Endodermal cell (in vitro differentiated cells): ENCODE measurements at regions not wholly inside any gene's neighbourhood (a gene's known extent, or its start where the extent isn't known, plus 50 kb on each side); places are given as distances from the start of the nearest gene placed in this dataset.

Experiments
- DNase-seq: peaks from one replicate; pipeline ENCODE4 v3.0.0-alpha.2; 2017
- H3K27ac ChIP-seq: 2 replicates; pipeline ENCODE4 v1.5.1; 2013; ENCODE audit warnings: mild to moderate bottlenecking, low read depth, low read length, moderate library complexity
- H3K27me3 ChIP-seq: 2 replicates; pipeline ENCODE4 v1.6.1; 2013; ENCODE audit warnings: mild to moderate bottlenecking, low read length, moderate library complexity; ENCODE audit not compliant: insufficient read depth, control insufficient read depth, poor library complexity, severe bottlenecking
- H3K36me3 ChIP-seq: 2 replicates; pipeline ENCODE4 v1.7.0; 2013; ENCODE audit warnings: mild to moderate bottlenecking, low read length, moderate library complexity; ENCODE audit not compliant: control insufficient read depth, insufficient read depth
- H3K4me1 ChIP-seq: one replicate; pipeline ENCODE4 v1.7.0; 2013; ENCODE audit warnings: low read length; ENCODE audit not compliant: control insufficient read depth, insufficient read depth
- H3K4me3 ChIP-seq: 2 replicates; pipeline ENCODE4 v1.5.1; 2013; ENCODE audit warnings: mild to moderate bottlenecking, low read length, moderate library complexity
- H3K9ac ChIP-seq: 2 replicates; pipeline ENCODE4 v1.6.1; 2013; ENCODE audit warnings: mild to moderate bottlenecking, low read length, moderate library complexity; ENCODE audit not compliant: poor library complexity, severe bottlenecking; ENCODE audit errors: extremely low read depth
- H3K9me3 ChIP-seq: 2 replicates; pipeline ENCODE4 v1.6.1; 2013; ENCODE audit warnings: mild to moderate bottlenecking, low read length, moderate library complexity; ENCODE audit not compliant: control insufficient read depth
- H3K27ac Mint-ChIP-seq: 2 replicates; pipeline ENCODE4 v1.8.0; 2020; ENCODE audit warnings: mixed read lengths
- H3K27me3 Mint-ChIP-seq: 2 replicates; pipeline ENCODE4 v1.8.0; 2021; ENCODE audit warnings: mild to moderate bottlenecking, mixed read lengths; ENCODE audit not compliant: insufficient read depth
- H3K36me3 Mint-ChIP-seq: 2 replicates; pipeline ENCODE4 v1.8.0; 2020; ENCODE audit warnings: low read depth, mixed read lengths
- H3K4me1 Mint-ChIP-seq: 2 replicates; pipeline ENCODE4 v1.8.0; 2020; ENCODE audit warnings: mixed read lengths
- H3K4me3 Mint-ChIP-seq: 2 replicates; pipeline ENCODE4 v1.8.0; 2020; ENCODE audit warnings: mild to moderate bottlenecking, moderate library complexity, mixed read lengths
- H3K9me3 Mint-ChIP-seq: 2 replicates; pipeline ENCODE4 v1.8.0; 2020; ENCODE audit warnings: mild to moderate bottlenecking, mixed read lengths
- CTCF ChIP-seq: fragments of 200-600 bp; sonication (generic); conservative IDR thresholded peaks from 2 replicates; pipeline ENCODE4 v1.5.0; 2021; ENCODE audit warnings: antibody characterized with exemption, mild to moderate bottlenecking
- WGBS, 2 experiments: methylation state at CpG; one replicate each; pipeline versions ENCODE4 v1.1.5 to v1.1.7; 2013; ENCODE audit warnings: missing lambda C conversion rate in 2 of 2, mixed read lengths in 1 of 2; ENCODE audit not compliant: insufficient coverage in 1 of 2, insufficient read length in 1 of 2; 5-methylcytosine and 5-hydroxymethylcytosine counted together

GRCh38 chr6:145336119-145336518 is 399.2 kb downstream of the EPM2A start:
- H3K4me1 Mint-ChIP-seq: peaks cover 2% of the 10 kb centered on the region

GRCh38 chr6:145339089-145339488 is 396.2 kb downstream of the EPM2A start:
- Mint-ChIP-seq H3K4me3 (no peak overlapping the region), H3K27ac (no peak overlapping the region), H3K27me3 (no peaks in the 10 kb centered on the region), H3K9me3 (no peaks in the 10 kb centered on the region), H3K36me3 (no peaks in the 10 kb centered on the region), H3K4me1 (peaks cover 2% of the 10 kb centered on the region)
- Histone ChIP-seq H3K4me1 (peaks cover 2% of the 10 kb centered on the region), H3K27ac (no peak overlapping the region), H3K9me3 (no peaks in the 10 kb centered on the region), H3K27me3 (no peaks in the 10 kb centered on the region), H3K36me3 (no peaks in the 10 kb centered on the region), H3K4me3 (no peak overlapping the region), H3K9ac (no peak overlapping the region)
- TF ChIP-seq CTCF: no peak
- 95% methylated on average over 1 of the region's 2 CpGs; no CpG with 5 or more reads in 1 of the 2 experiments for WGBS, 2 experiments
- DNase-seq: no peak

More at GRCh38 chr6:145336119-145336518, 399.2 kb downstream of the EPM2A start:
- no peaks in the 10 kb centered on the region for H3K27me3 ChIP-seq
- no peaks in the 10 kb centered on the region for H3K36me3 ChIP-seq
- peaks cover 2% of the 10 kb centered on the region for H3K4me1 ChIP-seq
- Mint-ChIP-seq H3K9me3 (no peaks in the 10 kb centered on the region), H3K27ac (no peak overlapping the region), H3K36me3 (no peaks in the 10 kb centered on the region), H3K4me3 (no peak overlapping the region), H3K27me3 (no peaks in the 10 kb centered on the region)
- H3K27ac ChIP-seq: no peak overlapping the region
- TF ChIP-seq CTCF: no peak
- no peak overlapping the region for H3K9ac ChIP-seq
- DNase-seq: no peak
- 97 to 98% methylated on average over 4 of the region's 4 CpGs for WGBS, 2 experiments
- no peak overlapping the region for H3K4me3 ChIP-seq
- H3K9me3 ChIP-seq: no peaks in the 10 kb centered on the region

GRCh38 chr6:145340256-145340655 is 395.1 kb downstream of the EPM2A start:
- no peaks in the 10 kb centered on the region for H3K9me3 ChIP-seq
- no peak overlapping the region for H3K27ac Mint-ChIP-seq
- no peaks in the 10 kb centered on the region for H3K36me3 Mint-ChIP-seq
- H3K4me3 ChIP-seq: no peak overlapping the region
- no peaks in the 10 kb centered on the region for H3K27me3 Mint-ChIP-seq
- H3K36me3 ChIP-seq: no peaks in the 10 kb centered on the region
- no peak for TF ChIP-seq CTCF
- no peak overlapping the region for H3K4me3 Mint-ChIP-seq
- H3K27me3 ChIP-seq: no peaks in the 10 kb centered on the region
- H3K4me1 ChIP-seq: peaks cover 2% of the 10 kb centered on the region
- H3K4me1 Mint-ChIP-seq: peaks cover 2% of the 10 kb centered on the region
- H3K27ac ChIP-seq: no peak overlapping the region
- H3K9ac ChIP-seq: no peak overlapping the region
- H3K9me3 Mint-ChIP-seq: no peaks in the 10 kb centered on the region
- DNase-seq: no peak
